ENCODE measurements at regions not wholly inside any gene's neighbourhood (a gene's known extent, or its start where the extent isn't known, plus 50 kb on each side); places are given as distances from the start of the nearest gene placed in this dataset.

DNA sequence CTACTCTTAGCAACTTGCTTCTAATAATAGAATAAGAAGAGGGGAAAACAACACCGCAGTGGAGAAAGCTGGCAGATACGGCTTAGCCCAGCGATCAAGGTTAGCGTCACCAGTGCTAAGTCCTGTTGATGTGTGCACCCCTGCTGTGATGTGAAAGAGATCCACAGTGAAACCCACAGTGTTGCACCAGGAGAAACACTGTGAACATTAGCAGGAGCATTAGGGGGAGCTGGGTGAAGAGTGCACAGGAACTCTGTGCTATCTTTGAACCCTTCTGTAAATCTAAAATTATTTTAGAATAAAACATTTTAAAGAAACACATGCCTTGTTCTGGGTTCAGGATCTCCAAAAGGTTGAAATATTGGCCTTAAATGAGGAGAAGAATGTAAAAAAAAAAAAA is 154.1 kb upstream of the UNC5B start:
- TF ChIP-seq, protein P1, sequence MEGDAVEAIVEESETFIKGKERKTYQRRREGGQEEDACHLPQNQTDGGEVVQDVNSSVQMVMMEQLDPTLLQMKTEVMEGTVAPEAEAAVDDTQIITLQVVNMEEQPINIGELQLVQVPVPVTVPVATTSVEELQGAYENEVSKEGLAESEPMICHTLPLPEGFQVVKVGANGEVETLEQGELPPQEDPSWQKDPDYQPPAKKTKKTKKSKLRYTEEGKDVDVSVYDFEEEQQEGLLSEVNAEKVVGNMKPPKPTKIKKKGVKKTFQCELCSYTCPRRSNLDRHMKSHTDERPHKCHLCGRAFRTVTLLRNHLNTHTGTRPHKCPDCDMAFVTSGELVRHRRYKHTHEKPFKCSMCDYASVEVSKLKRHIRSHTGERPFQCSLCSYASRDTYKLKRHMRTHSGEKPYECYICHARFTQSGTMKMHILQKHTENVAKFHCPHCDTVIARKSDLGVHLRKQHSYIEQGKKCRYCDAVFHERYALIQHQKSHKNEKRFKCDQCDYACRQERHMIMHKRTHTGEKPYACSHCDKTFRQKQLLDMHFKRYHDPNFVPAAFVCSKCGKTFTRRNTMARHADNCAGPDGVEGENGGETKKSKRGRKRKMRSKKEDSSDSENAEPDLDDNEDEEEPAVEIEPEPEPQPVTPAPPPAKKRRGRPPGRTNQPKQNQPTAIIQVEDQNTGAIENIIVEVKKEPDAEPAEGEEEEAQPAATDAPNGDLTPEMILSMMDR (IDR thresholded peaks at IDR 0.05) = no peak
- TF ChIP-seq EP300 (IDR thresholded peaks at IDR 0.05; ENCODE audit: borderline replicate concordance in 1 of 2, low read depth in 1 of 2, low read length in 1 of 2) = no peak
- TF ChIP-seq RCOR1 (IDR thresholded peaks at IDR 0.05; ENCODE audit: low read length) = no peak
- TF ChIP-seq, protein P2, sequence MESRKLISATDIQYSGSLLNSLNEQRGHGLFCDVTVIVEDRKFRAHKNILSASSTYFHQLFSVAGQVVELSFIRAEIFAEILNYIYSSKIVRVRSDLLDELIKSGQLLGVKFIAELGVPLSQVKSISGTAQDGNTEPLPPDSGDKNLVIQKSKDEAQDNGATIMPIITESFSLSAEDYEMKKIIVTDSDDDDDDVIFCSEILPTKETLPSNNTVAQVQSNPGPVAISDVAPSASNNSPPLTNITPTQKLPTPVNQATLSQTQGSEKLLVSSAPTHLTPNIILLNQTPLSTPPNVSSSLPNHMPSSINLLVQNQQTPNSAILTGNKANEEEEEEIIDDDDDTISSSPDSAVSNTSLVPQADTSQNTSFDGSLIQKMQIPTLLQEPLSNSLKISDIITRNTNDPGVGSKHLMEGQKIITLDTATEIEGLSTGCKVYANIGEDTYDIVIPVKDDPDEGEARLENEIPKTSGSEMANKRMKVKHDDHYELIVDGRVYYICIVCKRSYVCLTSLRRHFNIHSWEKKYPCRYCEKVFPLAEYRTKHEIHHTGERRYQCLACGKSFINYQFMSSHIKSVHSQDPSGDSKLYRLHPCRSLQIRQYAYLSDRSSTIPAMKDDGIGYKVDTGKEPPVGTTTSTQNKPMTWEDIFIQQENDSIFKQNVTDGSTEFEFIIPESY (IDR thresholded peaks at IDR 0.05; ENCODE audit: borderline replicate concordance, low read depth) = no peak
- no peak for TF ChIP-seq EZH2phosphoT487 (IDR thresholded peaks at IDR 0.05; ENCODE audit: borderline replicate concordance, low read depth)
- TF ChIP-seq, protein P3, sequence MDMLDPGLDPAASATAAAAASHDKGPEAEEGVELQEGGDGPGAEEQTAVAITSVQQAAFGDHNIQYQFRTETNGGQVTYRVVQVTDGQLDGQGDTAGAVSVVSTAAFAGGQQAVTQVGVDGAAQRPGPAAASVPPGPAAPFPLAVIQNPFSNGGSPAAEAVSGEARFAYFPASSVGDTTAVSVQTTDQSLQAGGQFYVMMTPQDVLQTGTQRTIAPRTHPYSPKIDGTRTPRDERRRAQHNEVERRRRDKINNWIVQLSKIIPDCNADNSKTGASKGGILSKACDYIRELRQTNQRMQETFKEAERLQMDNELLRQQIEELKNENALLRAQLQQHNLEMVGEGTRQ (IDR thresholded peaks at IDR 0.05; ENCODE audit: borderline replicate concordance, low read depth, low read length) = no peak
- TF ChIP-seq RFX5 (IDR thresholded peaks at IDR 0.05; ENCODE audit: low read length) = no peak
- TF ChIP-seq GABPA (IDR thresholded peaks at IDR 0.05; ENCODE audit: low read depth) = no peak
- TF ChIP-seq TEAD4 (IDR thresholded peaks at IDR 0.05; ENCODE audit: borderline replicate concordance, insufficient read depth) = no peak
- TF ChIP-seq, protein P4, sequence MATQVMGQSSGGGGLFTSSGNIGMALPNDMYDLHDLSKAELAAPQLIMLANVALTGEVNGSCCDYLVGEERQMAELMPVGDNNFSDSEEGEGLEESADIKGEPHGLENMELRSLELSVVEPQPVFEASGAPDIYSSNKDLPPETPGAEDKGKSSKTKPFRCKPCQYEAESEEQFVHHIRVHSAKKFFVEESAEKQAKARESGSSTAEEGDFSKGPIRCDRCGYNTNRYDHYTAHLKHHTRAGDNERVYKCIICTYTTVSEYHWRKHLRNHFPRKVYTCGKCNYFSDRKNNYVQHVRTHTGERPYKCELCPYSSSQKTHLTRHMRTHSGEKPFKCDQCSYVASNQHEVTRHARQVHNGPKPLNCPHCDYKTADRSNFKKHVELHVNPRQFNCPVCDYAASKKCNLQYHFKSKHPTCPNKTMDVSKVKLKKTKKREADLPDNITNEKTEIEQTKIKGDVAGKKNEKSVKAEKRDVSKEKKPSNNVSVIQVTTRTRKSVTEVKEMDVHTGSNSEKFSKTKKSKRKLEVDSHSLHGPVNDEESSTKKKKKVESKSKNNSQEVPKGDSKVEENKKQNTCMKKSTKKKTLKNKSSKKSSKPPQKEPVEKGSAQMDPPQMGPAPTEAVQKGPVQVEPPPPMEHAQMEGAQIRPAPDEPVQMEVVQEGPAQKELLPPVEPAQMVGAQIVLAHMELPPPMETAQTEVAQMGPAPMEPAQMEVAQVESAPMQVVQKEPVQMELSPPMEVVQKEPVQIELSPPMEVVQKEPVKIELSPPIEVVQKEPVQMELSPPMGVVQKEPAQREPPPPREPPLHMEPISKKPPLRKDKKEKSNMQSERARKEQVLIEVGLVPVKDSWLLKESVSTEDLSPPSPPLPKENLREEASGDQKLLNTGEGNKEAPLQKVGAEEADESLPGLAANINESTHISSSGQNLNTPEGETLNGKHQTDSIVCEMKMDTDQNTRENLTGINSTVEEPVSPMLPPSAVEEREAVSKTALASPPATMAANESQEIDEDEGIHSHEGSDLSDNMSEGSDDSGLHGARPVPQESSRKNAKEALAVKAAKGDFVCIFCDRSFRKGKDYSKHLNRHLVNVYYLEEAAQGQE (IDR thresholded peaks at IDR 0.05; ENCODE audit: low read depth, low read length) = no peak
- no peak for TF ChIP-seq JUND (IDR thresholded peaks at IDR 0.05)
- no peak for TF ChIP-seq TAF1 (IDR thresholded peaks at IDR 0.05; ENCODE audit: borderline replicate concordance, low read depth, low read length)
- TF ChIP-seq ELF1 (IDR thresholded peaks at IDR 0.05) = no peak
- TF ChIP-seq SMC3 (IDR thresholded peaks at IDR 0.05; ENCODE audit: low read depth, low read length) = no peak
